ENCODE measurements at regions not wholly inside any gene's neighbourhood (a gene's known extent, or its start where the extent isn't known, plus 50 kb on each side); places are given as distances from the start of the nearest gene placed in this dataset.

DNA sequence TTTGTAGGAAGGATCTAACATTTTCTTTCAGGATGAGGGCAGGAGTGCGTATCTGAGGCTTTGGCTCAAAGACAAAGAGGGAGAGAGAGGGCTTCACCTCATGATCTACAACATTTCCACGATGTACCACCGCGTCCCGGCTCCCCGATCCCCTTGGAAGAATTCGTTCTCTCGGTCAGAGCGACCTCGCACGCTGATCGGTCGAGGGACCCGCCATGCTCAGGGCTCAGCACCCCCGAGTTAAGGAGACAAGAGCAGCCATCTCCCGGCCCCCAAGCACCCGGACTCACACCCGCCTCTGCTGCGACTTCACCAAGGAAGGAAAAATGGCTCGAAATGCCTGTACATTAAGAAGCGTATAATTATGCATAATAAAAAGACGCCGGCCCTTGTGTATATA lies 89.5 kb upstream of the RPL38 start (continued):
- TF ChIP-seq SUZ12 (IDR thresholded peaks at IDR 0.05; ENCODE audit: low read length) = no peak
- no peak for TF ChIP-seq SP2 (IDR thresholded peaks at IDR 0.05; ENCODE audit: low read length)
- no peak for TF ChIP-seq CBX5 (IDR thresholded peaks at IDR 0.05; ENCODE audit: low read depth, low read length)
- TF ChIP-seq SRF (IDR thresholded peaks at IDR 0.05; ENCODE audit: low read depth, low read length) = no peak
